NCI-H345 (cell line): ENCODE measurements at regions not wholly inside any gene's neighbourhood (a gene's known extent, or its start where the extent isn't known, plus 50 kb on each side); places are given as distances from the start of the nearest gene placed in this dataset.
A peak's percentile ranks its signal among the peaks of the same experiment; 100 is the strongest.

ENCODE experiments used
- DNase-seq: peaks from one replicate; lab custom pipeline; 2025; lab: John Stamatoyannopoulos, UW

DNA sequence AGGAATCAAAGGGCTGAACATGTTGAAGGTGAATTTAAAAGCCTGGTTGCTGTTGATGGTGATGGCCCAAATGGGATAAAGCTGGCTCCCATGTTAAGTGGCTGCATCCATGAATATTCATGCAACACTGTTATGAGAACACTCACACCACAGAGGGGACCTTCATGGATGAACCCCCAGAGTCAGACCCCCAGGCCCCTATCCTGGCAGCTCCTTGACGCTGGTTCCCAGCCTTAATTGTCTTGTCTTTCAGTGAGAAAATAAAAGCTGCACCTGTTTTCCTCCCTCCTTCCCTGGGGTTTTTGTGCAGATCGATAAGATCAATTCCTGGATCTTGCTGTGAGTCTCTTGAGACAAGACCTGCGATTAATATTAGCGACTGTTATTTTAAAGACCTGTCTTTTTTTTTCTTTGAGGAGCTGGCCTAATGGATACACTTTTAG is 371.7 kb downstream of the ICE1 start:
- no peak for DNase-seq

DNA sequence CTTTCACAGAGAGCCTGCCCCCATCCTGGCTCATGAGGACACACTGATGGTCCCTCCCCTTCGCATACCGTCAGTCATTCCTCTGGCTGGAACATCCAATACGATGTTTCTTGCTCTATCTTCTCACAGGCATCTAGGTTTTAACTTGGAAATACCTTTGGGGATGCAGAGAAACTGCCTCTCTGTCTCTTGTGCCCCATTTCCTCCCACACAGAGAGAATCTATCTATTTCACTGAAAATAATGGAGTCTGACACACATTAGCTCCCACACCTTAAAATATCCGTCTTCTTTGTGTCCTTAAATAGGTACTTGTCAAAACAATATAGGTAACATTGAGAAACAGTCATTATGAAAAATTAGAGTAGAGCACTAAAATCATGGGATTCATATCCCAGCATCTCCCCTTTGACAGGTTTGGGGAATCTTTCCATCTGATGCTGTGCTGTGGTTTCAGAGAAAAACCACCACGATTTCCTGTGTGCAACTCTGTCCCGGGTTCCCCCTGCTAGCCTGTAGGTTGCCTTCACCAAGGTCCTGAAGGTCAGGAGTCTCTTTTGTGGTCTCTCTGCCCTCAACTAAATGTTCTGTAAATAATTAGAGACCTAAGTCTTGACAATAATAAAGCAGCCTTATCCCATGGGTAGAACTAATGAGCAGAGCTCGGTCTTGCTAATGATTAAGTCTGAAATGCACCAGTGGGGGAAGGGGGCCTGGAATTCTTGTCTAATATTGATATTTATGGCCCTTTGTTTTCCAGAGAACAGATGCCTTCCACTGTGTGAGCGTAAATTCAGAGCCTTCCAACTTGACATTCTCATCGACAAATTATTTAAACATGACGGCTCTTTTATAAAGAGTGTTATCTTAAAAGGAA is 371.0 kb downstream of the ICE1 start:
- no peak for DNase-seq

DNA sequence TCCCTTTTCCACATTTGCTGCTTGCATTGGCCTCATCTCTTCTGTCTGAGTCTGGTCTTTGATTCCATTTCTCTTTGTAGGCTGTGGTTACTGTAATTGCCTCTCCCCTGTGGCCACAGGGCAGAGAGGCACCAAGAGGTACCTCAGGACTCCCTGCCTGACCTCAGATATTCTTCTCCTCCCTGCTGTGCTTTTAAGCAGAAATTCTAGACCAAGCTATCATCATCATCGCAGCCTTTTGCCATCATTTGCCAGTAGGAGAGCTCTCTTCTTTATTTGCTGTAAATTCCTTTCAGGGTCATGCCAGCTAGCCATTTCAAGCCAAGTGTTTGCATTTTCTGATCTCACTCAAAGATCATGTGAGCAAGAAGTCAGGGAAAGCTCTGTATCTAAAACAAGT is 369.6 kb downstream of the ICE1 start:
- DNase-seq = no peak

DNA sequence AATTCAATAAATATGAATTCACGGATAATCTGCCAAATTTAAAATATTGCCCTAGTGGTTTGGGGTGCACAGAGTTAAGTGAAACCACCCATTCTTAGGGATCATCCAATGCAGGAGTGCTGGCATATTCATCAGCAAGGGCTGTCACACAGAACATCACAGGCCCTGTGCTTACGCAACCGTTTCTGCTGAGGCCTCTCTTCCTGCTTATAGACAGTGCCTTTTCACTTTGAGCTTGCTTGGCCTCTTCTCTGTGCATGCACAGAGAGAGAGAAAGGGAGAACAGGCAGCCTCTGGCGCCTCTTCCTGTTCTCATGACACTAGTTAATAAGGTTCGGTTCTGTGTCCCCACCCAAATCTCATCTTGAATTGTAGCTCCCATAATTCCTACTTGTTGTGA is 366.3 kb downstream of the ICE1 start:
- DNase-seq = no peak

DNA sequence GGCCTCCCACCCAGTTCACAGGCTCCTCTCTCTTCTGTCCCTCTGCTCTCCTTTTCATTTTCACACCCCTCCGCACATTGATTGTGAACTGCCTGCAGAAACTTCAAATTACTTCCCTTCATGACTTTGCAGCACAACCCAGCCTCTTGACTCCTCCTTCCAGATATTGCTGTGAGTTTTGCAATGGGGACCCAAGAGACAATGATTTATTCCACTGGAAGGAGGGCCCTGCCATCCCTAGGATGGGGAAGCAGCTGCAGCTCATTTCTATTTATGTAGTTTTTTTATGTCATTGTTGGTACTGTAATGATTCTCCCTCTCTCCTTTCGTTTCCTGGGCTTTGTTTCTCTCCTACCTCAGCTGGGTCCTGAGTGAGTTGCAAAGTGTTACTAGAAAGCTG is 364.9 kb downstream of the ICE1 start:
- no peak for DNase-seq

DNA sequence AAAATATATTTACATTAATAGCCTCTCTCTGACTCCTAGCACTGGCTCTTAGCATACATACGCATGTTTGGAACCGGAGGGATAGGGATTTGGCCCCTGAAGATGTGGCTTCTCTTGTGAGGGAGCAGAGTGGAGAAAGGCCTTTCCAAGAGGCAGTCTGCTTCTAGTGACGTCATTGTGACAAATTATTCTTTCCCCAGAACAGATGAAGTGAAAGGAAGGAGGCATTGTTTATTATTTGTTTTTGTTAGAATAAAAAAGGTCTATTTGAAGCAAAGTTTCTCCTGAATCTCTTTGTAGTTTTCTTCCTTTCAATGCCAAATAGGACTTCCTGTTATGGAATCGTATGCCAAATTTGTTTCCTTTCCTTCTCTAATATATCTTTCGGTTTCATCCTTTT is 361.6 kb downstream of the ICE1 start:
- no peak for DNase-seq

DNA sequence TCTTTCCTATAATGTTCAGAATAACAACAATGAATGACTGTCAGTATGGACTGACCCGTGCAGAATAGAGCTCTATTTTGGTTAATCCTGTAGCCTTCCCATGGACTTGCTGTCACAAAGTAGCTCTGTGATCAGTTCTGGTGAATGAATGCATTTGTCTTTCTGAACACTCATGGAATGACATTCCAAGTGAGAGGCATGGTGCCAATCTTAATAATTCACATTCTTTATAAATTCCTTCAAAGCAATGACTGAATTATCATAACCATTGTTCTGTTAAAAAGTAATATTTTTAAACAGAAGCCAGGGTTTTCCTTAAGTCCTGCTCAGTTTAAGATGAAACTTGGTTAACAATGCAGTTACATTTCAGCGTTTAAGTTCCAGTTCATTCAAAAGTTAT is 360.5 kb downstream of the ICE1 start:
- DNase-seq = no peak

DNA sequence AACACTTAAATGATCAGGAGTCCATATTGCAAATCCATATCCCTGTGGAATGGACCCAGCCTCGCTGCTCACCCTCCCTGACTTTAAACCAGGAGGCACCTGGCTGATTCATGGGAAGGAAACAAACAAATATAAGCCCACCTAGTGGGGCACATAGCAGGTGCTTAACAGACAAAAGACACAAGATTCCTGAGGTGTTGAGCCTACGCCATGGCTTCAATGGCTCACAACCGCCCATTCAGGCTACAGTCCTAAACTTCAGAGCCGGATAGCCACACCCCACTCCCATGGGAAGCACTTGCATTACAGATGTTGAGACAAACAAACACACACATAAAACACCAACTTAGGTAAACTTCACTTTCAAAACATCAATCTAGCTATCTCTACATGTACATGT is 359.9 kb downstream of the ICE1 start:
- DNase-seq = no peak

DNA sequence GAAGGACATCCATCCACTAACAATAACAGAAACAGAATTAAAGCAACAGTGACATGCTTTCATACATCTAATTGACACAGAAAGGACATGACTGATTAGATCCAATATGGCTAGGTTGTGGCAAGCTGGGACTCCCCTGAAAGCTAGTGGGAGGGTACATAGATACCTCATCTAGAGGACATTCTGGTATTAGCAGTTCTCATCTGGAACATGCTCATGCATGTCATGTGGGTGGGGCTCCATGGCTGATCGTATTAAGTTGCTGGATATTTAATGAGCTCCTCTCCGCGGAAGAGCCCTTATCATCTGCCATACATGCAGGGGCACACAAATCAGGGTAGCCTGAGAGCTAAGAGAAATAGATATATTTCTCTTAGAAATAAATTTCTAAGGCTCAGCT is 358.9 kb downstream of the ICE1 start:
- DNase-seq = peak; percentile 11

DNA sequence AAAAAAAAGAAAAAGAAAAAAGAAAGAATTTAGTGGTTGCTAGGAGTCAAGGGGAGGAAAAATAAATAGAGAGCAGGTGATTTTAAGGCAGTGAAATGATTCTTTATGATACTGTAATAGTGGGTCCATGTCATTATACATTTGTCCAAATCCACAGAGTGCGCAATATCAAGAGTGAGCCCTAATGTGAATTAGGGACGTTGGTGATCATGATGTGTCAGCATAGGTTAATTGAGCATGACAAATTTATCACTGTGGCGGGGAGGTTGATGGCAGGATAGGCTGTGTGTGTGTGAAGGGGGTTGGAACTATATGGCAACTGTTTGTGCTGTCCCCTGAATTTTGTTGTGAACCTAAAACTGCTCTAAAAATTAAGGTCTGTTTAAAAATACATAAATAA is 357.8 kb downstream of the ICE1 start:
- peak; percentile 74 for DNase-seq

DNA sequence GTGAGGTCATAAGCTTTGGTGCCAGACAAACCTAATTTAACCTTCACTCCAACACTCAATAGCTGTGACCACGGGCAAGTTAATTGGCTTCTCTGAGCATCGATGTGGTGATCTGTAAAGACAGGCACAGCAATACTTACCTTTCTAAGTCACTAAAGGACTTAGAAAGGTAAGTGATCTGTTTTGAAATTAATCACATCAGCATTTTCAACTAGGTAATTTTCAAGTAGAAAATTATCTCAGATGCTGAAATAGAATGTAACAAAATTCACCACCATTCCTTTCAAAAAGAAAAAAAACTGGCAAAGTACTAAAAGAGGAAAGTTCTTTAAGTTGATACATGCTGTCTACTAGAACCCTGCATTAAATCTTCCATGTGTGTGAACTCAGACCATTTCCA is 354.5 kb downstream of the ICE1 start:
- DNase-seq = no peak

DNA sequence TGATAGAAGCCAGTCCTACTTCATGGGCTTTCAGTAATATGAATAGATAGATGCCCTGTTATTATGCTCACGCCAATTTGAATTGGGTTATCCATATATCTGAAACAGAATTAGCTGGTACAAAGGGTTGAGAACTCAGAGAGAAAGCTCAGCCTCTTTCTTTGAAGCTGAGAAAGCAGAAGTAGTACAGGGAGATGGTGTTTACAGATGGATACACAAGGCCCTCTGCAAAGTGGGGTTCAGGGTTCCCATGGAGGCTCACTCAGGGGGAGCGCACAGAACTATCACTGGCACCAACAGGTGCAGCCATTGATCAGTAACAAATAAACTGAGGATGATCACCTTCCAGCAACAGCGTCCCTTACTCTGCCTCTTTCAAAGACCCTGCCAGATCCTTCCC is 349.7 kb downstream of the ICE1 start:
- DNase-seq = no peak

DNA sequence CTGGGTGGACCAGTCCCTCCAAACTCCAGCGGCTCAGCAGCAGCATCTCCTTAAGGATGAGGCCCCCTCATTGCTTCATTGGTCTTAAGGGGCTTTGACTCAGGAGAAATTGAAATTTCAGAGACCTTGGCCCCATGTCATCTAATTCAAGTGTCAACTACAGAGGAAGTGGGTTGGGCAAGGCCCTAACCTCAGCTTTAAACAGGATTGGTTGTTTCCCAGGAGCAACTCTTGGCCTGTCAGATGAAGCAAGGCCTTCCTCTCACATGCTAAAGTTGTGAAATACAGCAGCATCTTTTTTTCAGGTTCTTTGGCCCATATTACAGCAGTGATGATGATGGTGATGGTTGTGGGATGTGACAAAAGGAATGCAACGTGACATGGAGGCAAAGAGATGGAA is 348.3 kb downstream of the ICE1 start:
- no peak for DNase-seq

DNA sequence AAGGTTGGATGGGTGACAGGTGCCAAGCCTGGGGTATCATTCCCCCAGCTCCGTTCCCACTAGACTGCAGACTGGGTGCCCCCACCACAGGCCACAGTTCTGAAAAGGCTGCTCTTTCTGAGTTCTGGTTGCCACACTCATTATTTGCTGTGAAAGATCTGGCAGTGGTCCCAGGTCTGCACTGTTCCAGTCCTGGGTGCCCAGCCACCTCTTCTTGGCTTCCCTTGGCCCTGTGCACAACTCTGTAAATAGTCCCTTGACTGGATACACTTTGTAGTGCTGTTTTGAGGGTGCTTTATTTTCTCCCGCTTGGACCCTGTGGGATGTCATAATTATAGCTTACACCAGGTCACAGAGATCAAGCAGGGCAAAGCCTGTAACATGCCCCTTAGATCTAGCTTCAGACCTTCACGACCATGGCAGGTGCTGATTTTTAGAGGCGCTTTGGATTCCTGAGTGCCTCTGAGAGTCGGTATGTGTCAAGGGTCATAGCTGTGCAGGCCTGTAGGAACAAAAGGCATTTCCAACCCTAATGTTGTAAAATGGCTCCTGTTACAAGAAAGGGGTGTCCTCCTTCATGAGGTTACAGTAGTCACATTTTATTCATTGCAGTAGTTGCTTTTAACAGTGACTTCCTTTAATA is 344.9 kb downstream of the ICE1 start:
- peak; percentile 21 for DNase-seq

DNA sequence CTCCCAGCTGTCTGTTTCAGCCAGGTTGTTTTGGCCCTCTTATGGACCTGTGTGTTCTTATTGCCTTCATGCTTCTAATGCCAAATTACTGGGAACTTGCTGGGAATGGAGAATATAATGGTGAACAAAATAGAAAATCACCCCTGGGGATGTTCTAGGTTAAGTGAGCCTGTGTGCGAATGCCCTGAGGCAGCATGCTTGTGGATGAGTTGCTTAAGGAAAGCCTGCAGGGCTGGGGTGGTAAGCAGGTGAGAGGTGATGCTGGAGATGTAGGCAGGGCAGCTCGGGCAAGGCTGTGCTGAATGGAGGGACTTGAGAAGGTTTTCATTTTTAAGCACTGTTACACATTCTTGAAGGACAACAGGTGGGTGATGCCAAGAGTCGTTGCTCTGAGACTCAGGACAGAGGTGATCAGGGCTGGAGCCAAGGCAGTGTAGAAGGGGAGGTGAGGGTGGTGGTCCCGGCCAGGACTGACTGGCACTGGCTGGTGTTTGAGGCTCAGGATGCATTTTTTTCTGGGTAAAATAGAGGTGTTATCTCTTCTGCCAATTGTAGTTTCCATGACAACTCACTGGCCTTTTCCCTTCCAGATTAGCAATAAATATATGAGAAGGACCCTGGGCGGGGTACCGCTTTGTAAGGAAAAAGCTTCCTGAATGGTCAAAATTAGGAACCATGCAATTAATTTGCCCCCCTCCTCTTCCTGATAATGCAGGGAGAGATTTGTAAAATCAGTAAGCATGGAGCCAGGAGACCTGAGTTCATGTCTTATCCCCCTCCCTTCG is 342.8 kb downstream of the ICE1 start:
- DNase-seq = no peak

DNA sequence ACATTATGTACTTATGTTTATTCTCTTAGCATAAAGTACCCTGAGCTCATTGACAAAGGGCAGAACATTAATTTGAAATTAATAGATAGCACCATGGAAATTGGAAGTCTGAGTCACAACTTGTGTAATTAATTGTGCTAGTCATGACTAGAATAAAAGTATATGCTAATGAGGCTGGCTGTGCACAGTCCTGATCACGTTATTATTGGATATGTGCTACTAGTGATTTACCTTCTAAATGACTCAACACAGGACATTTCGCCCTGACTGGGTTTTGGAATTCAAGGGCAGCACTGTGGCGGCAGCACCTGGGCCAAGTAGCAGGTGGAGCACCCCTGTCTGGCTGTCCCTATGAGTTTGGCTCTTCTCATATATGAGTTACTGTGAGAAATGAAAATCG is 341.8 kb downstream of the ICE1 start:
- DNase-seq = no peak

DNA sequence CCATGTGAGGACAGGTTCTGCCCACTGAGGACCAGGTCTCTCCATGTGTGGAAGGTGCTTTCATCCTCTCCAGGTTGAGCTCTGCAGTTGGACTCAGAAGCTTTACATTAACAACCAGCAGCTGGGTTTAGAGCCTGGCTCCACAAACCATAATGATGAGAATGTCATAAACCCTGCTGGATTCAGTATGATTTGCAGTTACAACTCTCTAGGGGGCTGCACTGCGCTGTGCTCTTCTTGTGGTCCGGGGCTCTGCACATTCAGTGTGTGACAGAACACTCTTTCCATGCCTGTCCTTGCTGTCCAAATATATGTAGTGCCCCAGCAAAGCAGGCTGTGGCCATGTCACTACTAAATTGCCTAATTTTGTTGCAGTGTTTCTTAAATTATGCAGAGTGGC is 334.3 kb downstream of the ICE1 start:
- DNase-seq = no peak

DNA sequence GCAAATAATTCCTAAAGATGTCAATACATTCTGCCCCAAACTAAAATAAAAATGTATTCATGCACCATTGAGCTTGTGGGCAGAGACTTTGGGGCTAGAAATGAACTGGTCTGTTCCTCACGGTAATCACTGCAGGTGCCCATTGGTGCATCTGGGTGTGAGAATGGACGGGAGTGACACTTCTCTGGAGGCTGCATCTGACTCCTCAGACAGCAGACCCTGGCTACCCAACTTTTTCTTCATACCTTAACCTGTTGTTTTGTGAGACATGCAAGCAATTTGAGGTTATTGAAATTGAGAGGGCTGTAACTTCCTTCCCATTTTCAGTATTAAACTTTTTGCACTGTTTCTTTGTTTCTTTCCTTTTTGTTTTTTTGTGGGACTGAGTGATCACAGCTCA is 333.4 kb downstream of the ICE1 start:
- DNase-seq = no peak

DNA sequence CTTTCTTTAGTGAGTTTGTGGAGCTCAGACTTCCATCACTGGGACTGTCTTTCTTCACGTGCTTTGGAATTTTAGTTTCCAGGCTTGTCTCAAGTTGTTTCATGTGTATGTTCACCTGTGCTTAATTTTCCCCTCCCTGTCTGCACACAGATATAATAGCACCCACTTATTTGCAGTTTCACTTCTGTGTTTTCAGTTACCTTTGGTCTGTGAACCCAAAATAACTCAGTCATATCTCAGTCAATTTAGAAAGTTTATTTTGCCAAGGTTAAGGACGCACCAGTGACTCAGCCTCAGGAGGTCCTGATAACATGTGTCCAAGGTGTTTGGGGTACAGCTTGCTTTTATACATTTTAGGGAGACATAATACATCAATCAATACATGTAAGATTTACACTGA is 330.4 kb downstream of the ICE1 start:
- DNase-seq = no peak

DNA sequence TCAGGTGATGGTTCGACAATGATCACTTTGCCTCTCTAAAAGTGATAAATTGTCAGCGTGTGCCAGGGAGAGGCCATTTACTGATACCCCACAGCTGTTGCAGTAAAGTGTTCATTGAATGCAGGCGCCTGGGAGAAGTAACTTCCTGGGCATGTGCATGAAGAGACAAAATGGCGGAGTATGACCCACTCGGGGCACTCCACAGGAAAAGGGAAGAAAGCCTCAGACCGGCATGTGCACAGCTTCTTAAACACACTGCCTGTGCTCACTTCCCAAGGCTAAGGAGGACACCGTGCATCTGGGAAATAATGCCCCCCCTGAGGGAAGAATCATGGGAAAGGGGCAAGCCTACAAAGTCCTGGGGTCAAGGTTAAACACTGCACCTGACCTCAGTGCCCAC is 329.5 kb downstream of the ICE1 start:
- peak; percentile 83 for DNase-seq

DNA sequence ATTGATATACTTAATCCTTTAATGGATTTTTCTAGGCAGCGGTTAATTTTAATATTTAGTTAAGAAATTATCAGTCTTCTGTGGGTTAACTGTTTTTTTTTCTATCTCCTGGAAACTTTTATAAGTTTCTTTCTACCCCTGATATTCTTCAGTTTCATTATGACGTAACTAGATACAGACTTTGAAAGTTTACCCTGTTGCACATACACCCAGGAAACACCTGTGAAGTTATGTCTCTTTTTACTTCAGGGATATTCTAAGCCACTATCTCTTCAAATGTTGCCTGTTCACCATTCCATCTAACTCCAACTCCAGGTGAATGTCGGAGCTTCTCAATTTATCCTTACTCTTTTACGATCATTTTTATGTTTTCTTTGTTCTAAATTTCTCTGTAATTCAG is 329.0 kb downstream of the ICE1 start:
- DNase-seq = no peak

DNA sequence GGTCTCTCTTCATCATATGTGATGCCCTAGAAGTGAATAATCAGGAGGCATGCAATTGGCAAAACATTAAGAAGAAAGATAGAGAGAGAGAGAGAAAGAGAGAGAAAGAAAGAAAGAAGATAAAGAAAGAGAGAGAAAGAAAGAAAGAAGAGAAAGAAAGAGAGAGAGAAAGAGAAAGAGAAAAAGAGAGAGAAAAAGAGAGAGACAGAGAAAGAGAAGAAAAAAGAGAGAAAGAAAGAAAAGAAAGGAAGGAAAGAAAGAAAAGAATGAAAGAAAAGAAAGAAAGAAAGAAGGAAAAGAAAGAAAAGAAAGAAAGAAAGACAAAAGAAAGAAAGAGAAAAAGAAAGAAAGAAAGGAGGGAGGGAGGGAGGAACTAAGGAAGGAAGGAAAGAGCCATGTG is 318.9 kb downstream of the ICE1 start:
- no peak for DNase-seq

DNA sequence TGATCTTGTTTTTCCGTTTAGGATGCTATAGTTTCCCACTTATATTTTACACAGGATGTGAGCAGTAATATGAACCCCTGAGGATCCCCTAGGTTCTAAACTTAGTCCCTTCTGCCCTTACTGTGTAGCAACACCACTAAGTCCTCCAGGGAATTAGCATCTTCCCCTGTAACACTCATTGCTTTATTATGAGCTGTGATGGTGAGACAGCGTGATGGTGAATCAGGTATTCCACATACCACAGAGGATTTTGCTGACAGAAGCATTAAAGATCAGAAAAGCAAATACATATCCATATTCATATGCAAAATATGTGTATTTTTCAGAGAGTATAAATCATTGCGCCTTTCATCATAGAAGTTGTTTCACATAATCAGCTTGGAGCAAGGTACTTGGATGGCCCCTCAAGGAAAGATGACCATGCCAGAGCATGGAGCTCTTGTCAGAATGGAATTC is 317.0 kb downstream of the ICE1 start:
- DNase-seq = no peak
